ENCODE measurements at regions not wholly inside any gene's neighbourhood (a gene's known extent, or its start where the extent isn't known, plus 50 kb on each side); places are given as distances from the start of the nearest gene placed in this dataset.

- WGBS (ENCODE audit: missing lambda C conversion rate) = 27% methylated on average over 1 of the region's 1 CpG
- Histone ChIP-seq H3K9me3 (no peaks in the 10 kb centered on the region), H3K4me1 (no peaks in the 10 kb centered on the region), H3K27ac (no peak overlapping the region), H3K4me2 (no peak overlapping the region), H3K4me3 (no peak overlapping the region)
- ATAC-seq (no peak), DNase-seq (ENCODE audit: low read depth in 1 of 2, low spot score in 1 of 2) (no peak), FAIRE-seq (no peak)
- ChIA-PET POLR2A (no interaction called here), CTCF (no interaction called here)
- TF ChIP-seq BCL3 (IDR thresholded peaks at IDR 0.05) (no peak), KDM1A (IDR thresholded peaks at IDR 0.05; ENCODE audit: low read depth) (no peak), POLR2A (IDR thresholded peaks at IDR 0.05; ENCODE audit: low read length) (no peak), ZNF302 (CRISPR knock-in tag; IDR thresholded peaks at IDR 0.05) (no peak), RAD21 (conservative IDR thresholded peaks at IDR 0.05 in 1 of 2, IDR thresholded peaks at IDR 0.05 in 1 of 2) (no peak)
Measured at GRCh38 chr2:12498704-12499103, 218.0 kb upstream of the TRIB2 start.

- H3K4me3 ChIP-seq = no peak overlapping the region
- FAIRE-seq (no peak), ATAC-seq (no peak), DNase-seq (ENCODE audit: low read depth in 1 of 2, low spot score in 1 of 2) (no peak)
- no peak overlapping the region for H3K27ac ChIP-seq
- no peaks in the 10 kb centered on the region for H3K4me1 ChIP-seq
- no peaks in the 10 kb centered on the region for H3K9me3 ChIP-seq
- ChIA-PET CTCF (no interaction called here), POLR2A (no interaction called here)
- TF ChIP-seq ZC3H11A (IDR thresholded peaks at IDR 0.05) (no peak), E2F6 (IDR thresholded peaks at IDR 0.05; ENCODE audit: borderline replicate concordance, low read depth) (no peak), RAD21 (conservative IDR thresholded peaks at IDR 0.05 in 1 of 2, IDR thresholded peaks at IDR 0.05 in 1 of 2) (no peak), ZFP36 (IDR thresholded peaks at IDR 0.05; ENCODE audit: borderline replicate concordance, partially characterized antibody) (no peak), RFX5 (IDR thresholded peaks at IDR 0.05) (no peak), NPAS2 (CRISPR knock-in tag; IDR thresholded peaks at IDR 0.05; ENCODE audit: borderline replicate concordance) (no peak), CHD4 (IDR thresholded peaks at IDR 0.05; ENCODE audit: borderline replicate concordance) (no peak)
- 3% methylated on average over 1 of the region's 1 CpG for WGBS (ENCODE audit: missing lambda C conversion rate)
- H3K4me2 ChIP-seq = no peak overlapping the region
Measured at GRCh38 chr2:12500899-12501298, 215.8 kb upstream of the TRIB2 start.

- H3K27ac ChIP-seq = no peak overlapping the region
- DNase-seq (ENCODE audit: low read depth in 1 of 2, low spot score in 1 of 2) = no peak
- H3K4me3 ChIP-seq = no peak overlapping the region
- CTCF ChIA-PET = interaction anchor here (1.0 kb wide), 1 partner anchor 10 kb away, joined by 3 read pairs; no protein-coding TSS in a partner anchor
- H3K9me3 ChIP-seq = no peaks in the 10 kb centered on the region
- no peak overlapping the region for H3K4me2 ChIP-seq
- POLR2A ChIA-PET = no interaction called here
- TF ChIP-seq RAD21 (conservative IDR thresholded peaks at IDR 0.05 in 1 of 2, IDR thresholded peaks at IDR 0.05 in 1 of 2) = no peak
- no peak for TF ChIP-seq BHLHE40 (IDR thresholded peaks at IDR 0.05; ENCODE audit: low read depth, low read length)
- no peak for TF ChIP-seq PBX3 (IDR thresholded peaks at IDR 0.05)
- no peak for TF ChIP-seq FOSL2 (IDR thresholded peaks at IDR 0.05)
- TF ChIP-seq FOSL2 (CRISPR knock-in tag; IDR thresholded peaks at IDR 0.05) = no peak
- no peak for FAIRE-seq
- ATAC-seq = no peak
- H3K4me1 ChIP-seq = no peaks in the 10 kb centered on the region
- WGBS (ENCODE audit: missing lambda C conversion rate) = 12% methylated on average over 4 of the region's 4 CpGs
Measured at GRCh38 chr2:12501469-12502158, 215.1 kb upstream of the TRIB2 start.

- H3K4me2 ChIP-seq = no peak overlapping the region
- FAIRE-seq (no peak), DNase-seq (ENCODE audit: low read depth in 1 of 2, low spot score in 1 of 2) (no peak), ATAC-seq (no peak)
- no peaks in the 10 kb centered on the region for H3K4me1 ChIP-seq
- no peaks in the 10 kb centered on the region for H3K9me3 ChIP-seq
- POLR2A ChIA-PET = no interaction called here
- WGBS (ENCODE audit: missing lambda C conversion rate) = 2% methylated on average over 6 of the region's 6 CpGs
- no peak overlapping the region for H3K27ac ChIP-seq
- TF ChIP-seq E2F6 (IDR thresholded peaks at IDR 0.05; ENCODE audit: borderline replicate concordance, low read depth) = no peak
- TF ChIP-seq RFX5 (IDR thresholded peaks at IDR 0.05) = no peak
- TF ChIP-seq EHF (CRISPR knock-in tag; IDR thresholded peaks at IDR 0.05) = no peak
- no peak for TF ChIP-seq RAD21 (conservative IDR thresholded peaks at IDR 0.05 in 1 of 2, IDR thresholded peaks at IDR 0.05 in 1 of 2)
- no peak for TF ChIP-seq RNF2 (IDR thresholded peaks at IDR 0.05; ENCODE audit: borderline replicate concordance, low read depth)
- no peak for TF ChIP-seq PHF8 (IDR thresholded peaks at IDR 0.05; ENCODE audit: borderline replicate concordance, low read depth)
- CTCF ChIA-PET = no interaction called here
- no peak overlapping the region for H3K4me3 ChIP-seq
Measured at GRCh38 chr2:12502759-12503158, 214.0 kb upstream of the TRIB2 start.

Measured in A549 (cell line).